ENCODE measurements at regions not wholly inside any gene's neighbourhood (a gene's known extent, or its start where the extent isn't known, plus 50 kb on each side); places are given as distances from the start of the nearest gene placed in this dataset.

- H3K27ac ChIP-seq = no peak overlapping the region
These were observed 272.1 kb downstream of the DIO2 start for GRCh38 chr14:79939235-79939634.

GRCh38 chr14:79938185-79938584, 273.1 kb downstream of the DIO2 start:
- H3K27ac ChIP-seq = no peak overlapping the region
- no peaks in the 10 kb centered on the region for H3K27me3 ChIP-seq
- H3K4me1 ChIP-seq = no peaks in the 10 kb centered on the region
- H3K36me3 ChIP-seq = no peaks in the 10 kb centered on the region
- H3K4me3 ChIP-seq = no peak overlapping the region
- WGBS, 5 donors = 70 to 80% (median 75%) methylated on average over 3 of the region's 3 CpGs
- no peak for DNase-seq
- intact Hi-C loops (cut with DNase I; ENCODE audit: low total_unique reads) = no loop called here
- no peaks in the 10 kb centered on the region for H3K9me3 ChIP-seq
- TF ChIP-seq EP300 (IDR thresholded peaks at IDR 0.05) (no peak), CTCF (IDR thresholded peaks at IDR 0.05) (no peak), POLR2AphosphoS5 (IDR thresholded peaks at IDR 0.05) (no peak), POLR2A (IDR thresholded peaks at IDR 0.05) (no peak)

More at GRCh38 chr14:79939235-79939634, 272.1 kb downstream of the DIO2 start:
- intact Hi-C loops (cut with DNase I; ENCODE audit: low total_unique reads) = no loop called here
- no peak for TF ChIP-seq POLR2A (IDR thresholded peaks at IDR 0.05)
- TF ChIP-seq POLR2AphosphoS5 (IDR thresholded peaks at IDR 0.05) = no peak
- TF ChIP-seq CTCF (IDR thresholded peaks at IDR 0.05) = no peak
- TF ChIP-seq EP300 (IDR thresholded peaks at IDR 0.05) = no peak
- Histone ChIP-seq H3K4me3 (no peak overlapping the region), H3K36me3 (no peaks in the 10 kb centered on the region), H3K4me1 (no peaks in the 10 kb centered on the region), H3K27me3 (no peaks in the 10 kb centered on the region), H3K9me3 (no peaks in the 10 kb centered on the region)
- no peak for DNase-seq
- 59 to 67% (median 65%) methylated on average over 6 of the region's 6 CpGs for WGBS, 5 donors

GRCh38 chr14:79937433-79937832, 273.9 kb downstream of the DIO2 start:
- no peak for DNase-seq
- Histone ChIP-seq H3K9me3 (no peaks in the 10 kb centered on the region), H3K4me3 (no peak overlapping the region), H3K36me3 (no peaks in the 10 kb centered on the region), H3K4me1 (no peaks in the 10 kb centered on the region), H3K27ac (no peak overlapping the region), H3K27me3 (no peaks in the 10 kb centered on the region)
- no peak for TF ChIP-seq EP300 (IDR thresholded peaks at IDR 0.05)
- TF ChIP-seq CTCF (IDR thresholded peaks at IDR 0.05) = no peak
- TF ChIP-seq POLR2AphosphoS5 (IDR thresholded peaks at IDR 0.05) = no peak
- TF ChIP-seq POLR2A (IDR thresholded peaks at IDR 0.05) = no peak
- intact Hi-C loops (cut with DNase I; ENCODE audit: low total_unique reads) = no loop called here

GRCh38 chr14:79924551-79924950, 286.8 kb downstream of the DIO2 start:
- no peaks in the 10 kb centered on the region for H3K4me1 ChIP-seq
- H3K9me3 ChIP-seq = peaks cover 0 to 14% (median 2%) of the 10 kb centered on the region in 4 donors
- intact Hi-C loops (cut with DNase I; ENCODE audit: low total_unique reads) = no loop called here
- no peaks in the 10 kb centered on the region for H3K36me3 ChIP-seq
- H3K27ac ChIP-seq = no peak overlapping the region
- WGBS, 5 donors = 53 to 62% (median 56%) methylated on average over 2 of the region's 2 CpGs
- no peaks in the 10 kb centered on the region for H3K27me3 ChIP-seq
- no peak for DNase-seq
- TF ChIP-seq EP300 (IDR thresholded peaks at IDR 0.05) (no peak), CTCF (IDR thresholded peaks at IDR 0.05) (no peak), POLR2A (IDR thresholded peaks at IDR 0.05) (no peak), POLR2AphosphoS5 (IDR thresholded peaks at IDR 0.05) (no peak)
- no peak overlapping the region for H3K4me3 ChIP-seq

All from stomach (tissue), 8 donors.